ENCODE measurements at regions not wholly inside any gene's neighbourhood (a gene's known extent, or its start where the extent isn't known, plus 50 kb on each side); places are given as distances from the start of the nearest gene placed in this dataset.

DNA sequence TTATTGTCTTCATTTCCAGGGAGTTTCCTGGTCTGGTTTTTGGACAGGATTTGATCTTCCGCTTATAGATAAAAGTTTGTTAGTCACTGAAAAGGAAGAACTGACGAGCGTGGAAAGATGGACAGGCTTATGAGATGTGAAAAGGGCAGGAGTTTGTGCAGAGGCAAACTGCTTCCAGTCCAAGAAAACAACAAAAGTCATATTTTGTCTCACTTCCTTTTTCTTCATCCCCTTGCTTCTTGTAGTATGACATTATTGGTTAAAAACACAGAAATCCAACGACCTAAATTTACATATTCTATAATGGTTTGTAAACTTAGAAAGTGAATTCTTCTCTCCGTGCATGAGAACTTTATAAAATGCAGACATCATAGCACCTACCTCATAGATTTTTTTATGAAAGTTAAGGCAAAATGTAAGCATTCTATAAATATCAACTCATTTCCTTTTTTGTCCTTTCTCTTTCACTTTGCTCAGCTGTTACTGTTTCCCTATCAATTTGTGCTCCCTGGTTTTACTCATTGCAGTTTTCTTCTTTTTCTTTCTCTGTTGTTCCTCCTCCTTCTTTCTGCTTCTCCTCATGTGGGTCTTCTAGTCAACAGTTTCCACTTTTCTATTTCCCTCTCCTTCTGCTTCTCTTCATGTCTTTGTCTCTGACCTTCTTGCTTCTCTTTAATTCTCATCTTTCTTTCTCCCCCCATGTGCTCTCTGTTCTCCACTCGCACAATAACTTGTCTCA lies 370.2 kb downstream of the ARL4A start (continued):
- no peak for TF ChIP-seq JUNB (IDR thresholded peaks at IDR 0.05; ENCODE audit: unreplicated experiment)
- no peak for TF ChIP-seq POLR2AphosphoS5 (IDR thresholded peaks at IDR 0.05; ENCODE audit: low read depth)
- TF ChIP-seq, protein P1, sequence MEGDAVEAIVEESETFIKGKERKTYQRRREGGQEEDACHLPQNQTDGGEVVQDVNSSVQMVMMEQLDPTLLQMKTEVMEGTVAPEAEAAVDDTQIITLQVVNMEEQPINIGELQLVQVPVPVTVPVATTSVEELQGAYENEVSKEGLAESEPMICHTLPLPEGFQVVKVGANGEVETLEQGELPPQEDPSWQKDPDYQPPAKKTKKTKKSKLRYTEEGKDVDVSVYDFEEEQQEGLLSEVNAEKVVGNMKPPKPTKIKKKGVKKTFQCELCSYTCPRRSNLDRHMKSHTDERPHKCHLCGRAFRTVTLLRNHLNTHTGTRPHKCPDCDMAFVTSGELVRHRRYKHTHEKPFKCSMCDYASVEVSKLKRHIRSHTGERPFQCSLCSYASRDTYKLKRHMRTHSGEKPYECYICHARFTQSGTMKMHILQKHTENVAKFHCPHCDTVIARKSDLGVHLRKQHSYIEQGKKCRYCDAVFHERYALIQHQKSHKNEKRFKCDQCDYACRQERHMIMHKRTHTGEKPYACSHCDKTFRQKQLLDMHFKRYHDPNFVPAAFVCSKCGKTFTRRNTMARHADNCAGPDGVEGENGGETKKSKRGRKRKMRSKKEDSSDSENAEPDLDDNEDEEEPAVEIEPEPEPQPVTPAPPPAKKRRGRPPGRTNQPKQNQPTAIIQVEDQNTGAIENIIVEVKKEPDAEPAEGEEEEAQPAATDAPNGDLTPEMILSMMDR (conservative IDR thresholded peaks at IDR 0.05; ENCODE audit: low read depth in 2 of 2): no peak
- TF ChIP-seq, protein P2, sequence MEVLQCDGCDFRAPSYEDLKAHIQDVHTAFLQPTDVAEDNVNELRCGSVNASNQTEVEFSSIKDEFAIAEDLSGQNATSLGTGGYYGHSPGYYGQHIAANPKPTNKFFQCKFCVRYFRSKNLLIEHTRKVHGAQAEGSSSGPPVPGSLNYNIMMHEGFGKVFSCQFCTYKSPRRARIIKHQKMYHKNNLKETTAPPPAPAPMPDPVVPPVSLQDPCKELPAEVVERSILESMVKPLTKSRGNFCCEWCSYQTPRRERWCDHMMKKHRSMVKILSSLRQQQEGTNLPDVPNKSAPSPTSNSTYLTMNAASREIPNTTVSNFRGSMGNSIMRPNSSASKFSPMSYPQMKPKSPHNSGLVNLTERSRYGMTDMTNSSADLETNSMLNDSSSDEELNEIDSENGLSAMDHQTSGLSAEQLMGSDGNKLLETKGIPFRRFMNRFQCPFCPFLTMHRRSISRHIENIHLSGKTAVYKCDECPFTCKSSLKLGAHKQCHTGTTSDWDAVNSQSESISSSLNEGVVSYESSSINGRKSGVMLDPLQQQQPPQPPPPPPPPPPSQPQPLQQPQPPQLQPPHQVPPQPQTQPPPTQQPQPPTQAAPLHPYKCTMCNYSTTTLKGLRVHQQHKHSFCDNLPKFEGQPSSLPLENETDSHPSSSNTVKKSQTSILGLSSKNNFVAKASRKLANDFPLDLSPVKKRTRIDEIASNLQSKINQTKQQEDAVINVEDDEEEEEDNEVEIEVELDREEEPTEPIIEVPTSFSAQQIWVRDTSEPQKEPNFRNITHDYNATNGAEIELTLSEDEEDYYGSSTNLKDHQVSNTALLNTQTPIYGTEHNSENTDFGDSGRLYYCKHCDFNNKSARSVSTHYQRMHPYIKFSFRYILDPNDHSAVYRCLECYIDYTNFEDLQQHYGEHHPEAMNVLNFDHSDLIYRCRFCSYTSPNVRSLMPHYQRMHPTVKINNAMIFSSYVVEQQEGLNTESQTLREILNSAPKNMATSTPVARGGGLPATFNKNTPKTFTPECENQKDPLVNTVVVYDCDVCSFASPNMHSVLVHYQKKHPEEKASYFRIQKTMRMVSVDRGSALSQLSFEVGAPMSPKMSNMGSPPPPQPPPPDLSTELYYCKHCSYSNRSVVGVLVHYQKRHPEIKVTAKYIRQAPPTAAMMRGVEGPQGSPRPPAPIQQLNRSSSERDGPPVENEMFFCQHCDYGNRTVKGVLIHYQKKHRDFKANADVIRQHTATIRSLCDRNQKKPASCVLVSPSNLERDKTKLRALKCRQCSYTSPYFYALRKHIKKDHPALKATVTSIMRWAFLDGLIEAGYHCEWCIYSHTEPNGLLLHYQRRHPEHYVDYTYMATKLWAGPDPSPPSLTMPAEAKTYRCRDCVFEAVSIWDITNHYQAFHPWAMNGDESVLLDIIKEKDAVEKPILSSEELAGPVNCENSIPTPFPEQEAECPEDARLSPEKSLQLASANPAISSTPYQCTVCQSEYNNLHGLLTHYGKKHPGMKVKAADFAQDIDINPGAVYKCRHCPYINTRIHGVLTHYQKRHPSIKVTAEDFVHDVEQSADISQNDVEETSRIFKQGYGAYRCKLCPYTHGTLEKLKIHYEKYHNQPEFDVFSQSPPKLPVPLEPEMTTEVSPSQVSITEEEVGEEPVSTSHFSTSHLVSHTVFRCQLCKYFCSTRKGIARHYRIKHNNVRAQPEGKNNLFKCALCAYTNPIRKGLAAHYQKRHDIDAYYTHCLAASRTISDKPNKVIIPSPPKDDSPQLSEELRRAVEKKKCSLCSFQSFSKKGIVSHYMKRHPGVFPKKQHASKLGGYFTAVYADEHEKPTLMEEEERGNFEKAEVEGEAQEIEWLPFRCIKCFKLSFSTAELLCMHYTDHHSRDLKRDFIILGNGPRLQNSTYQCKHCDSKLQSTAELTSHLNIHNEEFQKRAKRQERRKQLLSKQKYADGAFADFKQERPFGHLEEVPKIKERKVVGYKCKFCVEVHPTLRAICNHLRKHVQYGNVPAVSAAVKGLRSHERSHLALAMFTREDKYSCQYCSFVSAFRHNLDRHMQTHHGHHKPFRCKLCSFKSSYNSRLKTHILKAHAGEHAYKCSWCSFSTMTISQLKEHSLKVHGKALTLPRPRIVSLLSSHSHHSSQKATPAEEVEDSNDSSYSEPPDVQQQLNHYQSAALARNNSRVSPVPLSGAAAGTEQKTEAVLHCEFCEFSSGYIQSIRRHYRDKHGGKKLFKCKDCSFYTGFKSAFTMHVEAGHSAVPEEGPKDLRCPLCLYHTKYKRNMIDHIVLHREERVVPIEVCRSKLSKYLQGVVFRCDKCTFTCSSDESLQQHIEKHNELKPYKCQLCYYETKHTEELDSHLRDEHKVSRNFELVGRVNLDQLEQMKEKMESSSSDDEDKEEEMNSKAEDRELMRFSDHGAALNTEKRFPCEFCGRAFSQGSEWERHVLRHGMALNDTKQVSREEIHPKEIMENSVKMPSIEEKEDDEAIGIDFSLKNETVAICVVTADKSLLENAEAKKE (CRISPR knock-in tag; IDR thresholded peaks at IDR 0.05): no peak

DNA sequence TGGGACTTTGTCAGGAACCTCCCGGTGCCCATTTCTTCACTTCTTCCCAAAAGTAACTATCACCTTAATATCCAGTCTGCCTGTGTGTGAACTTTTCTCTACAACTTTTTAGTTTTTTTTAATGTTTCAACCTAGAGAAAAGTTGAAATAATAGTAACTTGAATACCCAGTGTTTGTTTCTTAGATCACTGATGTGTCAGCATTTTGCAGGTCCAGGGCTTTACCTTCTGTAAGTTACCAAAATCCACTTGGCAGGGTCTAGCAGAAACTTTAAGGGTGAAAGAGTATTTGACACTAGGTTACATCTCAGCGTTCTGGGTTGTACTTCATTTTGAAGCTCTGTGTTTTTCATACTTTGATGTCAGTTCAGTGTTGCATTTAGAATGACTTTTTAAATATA lies 372.7 kb downstream of the ARL4A start:
- Histone ChIP-seq H3K4me1 (ENCODE audit: insufficient read depth) (no peaks in the 10 kb centered on the region), H3K79me2 (replicated peaks; ENCODE audit: insufficient read depth) (no peaks in the 10 kb centered on the region), H2AFZ (no peak overlapping the region), H4K20me1 (replicated peaks; ENCODE audit: insufficient read depth) (no peaks in the 10 kb centered on the region), H3K36me3 (ENCODE audit: insufficient read depth) (no peaks in the 10 kb centered on the region), H3K4me2 (no peak overlapping the region), H3K9me2 (ENCODE audit: insufficient read depth) (no peaks in the 10 kb centered on the region), H3F3A (replicated peaks; ENCODE audit: low read depth) (no peaks in the 10 kb centered on the region), H3K4me3 (no peak overlapping the region), H3K27me3 (ENCODE audit: insufficient read depth) (no peaks in the 10 kb centered on the region), H3K27ac (ENCODE audit: low read depth) (no peak overlapping the region)
- peaks cover 5% of the 10 kb centered on the region; the same call in 2 of the 3 replicates for H3K4me1 Mint-ChIP-seq
- no peaks in the 10 kb centered on the region for H3K9me3 Mint-ChIP-seq
- no peak overlapping the region for H3K27ac Mint-ChIP-seq
- ATAC-seq: no peak
- H3K36me3 Mint-ChIP-seq (ENCODE audit: low read depth): no peaks in the 10 kb centered on the region
- H3K4me3 Mint-ChIP-seq: no peak overlapping the region
- no peak for DNase-seq (ENCODE audit: low spot score)
- no peaks in the 10 kb centered on the region for H3K27me3 Mint-ChIP-seq (ENCODE audit: insufficient read depth, low read depth, poor library complexity)
- TF ChIP-seq ZNF114 (CRISPR knock-in tag; IDR thresholded peaks at IDR 0.05) (no peak), POLR2AphosphoS5 (IDR thresholded peaks at IDR 0.05; ENCODE audit: low read depth) (no peak), EZH2 (IDR thresholded peaks at IDR 0.05; ENCODE audit: low read depth, unreplicated experiment) (no peak), ZNF331 (CRISPR knock-in tag; IDR thresholded peaks at IDR 0.05; ENCODE audit: low read depth) (no peak), CREB1 (CRISPR knock-in tag; IDR thresholded peaks at IDR 0.05; ENCODE audit: low read depth) (no peak), EZH2phosphoT487 (IDR thresholded peaks at IDR 0.05; ENCODE audit: unreplicated experiment) (no peak)
- TF ChIP-seq, protein P1 (conservative IDR thresholded peaks at IDR 0.05; ENCODE audit: low read depth in 2 of 2): no peak
- TF ChIP-seq, protein P3, sequence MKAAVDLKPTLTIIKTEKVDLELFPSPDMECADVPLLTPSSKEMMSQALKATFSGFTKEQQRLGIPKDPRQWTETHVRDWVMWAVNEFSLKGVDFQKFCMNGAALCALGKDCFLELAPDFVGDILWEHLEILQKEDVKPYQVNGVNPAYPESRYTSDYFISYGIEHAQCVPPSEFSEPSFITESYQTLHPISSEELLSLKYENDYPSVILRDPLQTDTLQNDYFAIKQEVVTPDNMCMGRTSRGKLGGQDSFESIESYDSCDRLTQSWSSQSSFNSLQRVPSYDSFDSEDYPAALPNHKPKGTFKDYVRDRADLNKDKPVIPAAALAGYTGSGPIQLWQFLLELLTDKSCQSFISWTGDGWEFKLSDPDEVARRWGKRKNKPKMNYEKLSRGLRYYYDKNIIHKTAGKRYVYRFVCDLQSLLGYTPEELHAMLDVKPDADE (IDR thresholded peaks at IDR 0.05): no peak

Measured in GM23338 (cell line).